ENCODE measurements at regions not wholly inside any gene's neighbourhood (a gene's known extent, or its start where the extent isn't known, plus 50 kb on each side); places are given as distances from the start of the nearest gene placed in this dataset.

GRCh38 chr11:130779267-130779666 lies 137.0 kb downstream of the SNX19 start:
- Histone ChIP-seq H3K4me3 (replicated peaks; ENCODE audit: insufficient read depth, low read length) (no peak overlapping the region), H3K27me3 (ENCODE audit: insufficient read depth, poor library complexity, severe bottlenecking) (peaks cover 4% of the 10 kb centered on the region), H3K27ac (replicated peaks) (no peak overlapping the region)
- TF ChIP-seq REST (IDR thresholded peaks at IDR 0.05; ENCODE audit: insufficient replicate concordance, low read depth), result no peak
- TF ChIP-seq GABPA (IDR thresholded peaks at IDR 0.05; ENCODE audit: low read depth), result no peak
- no peak for TF ChIP-seq SPI1 (IDR thresholded peaks at IDR 0.05; ENCODE audit: borderline replicate concordance, low read depth)
- no peak for TF ChIP-seq POLR2AphosphoS5 (IDR thresholded peaks at IDR 0.05; ENCODE audit: low read depth)
- no peak for TF ChIP-seq CTCF (IDR thresholded peaks at IDR 0.05; ENCODE audit: insufficient read depth, low read length)
- DNase-seq (ENCODE audit: low read depth in 1 of 2, low spot score in 1 of 2), result no peak

- Histone ChIP-seq H3K4me3 (replicated peaks; ENCODE audit: insufficient read depth, low read length) (no peak overlapping the region), H3K27ac (replicated peaks) (no peak overlapping the region), H3K27me3 (ENCODE audit: insufficient read depth, poor library complexity, severe bottlenecking) (peaks cover 4% of the 10 kb centered on the region)
- DNase-seq (ENCODE audit: low read depth in 1 of 2, low spot score in 1 of 2), result no peak
- TF ChIP-seq REST (IDR thresholded peaks at IDR 0.05; ENCODE audit: insufficient replicate concordance, low read depth) (no peak), GABPA (IDR thresholded peaks at IDR 0.05; ENCODE audit: low read depth) (no peak), CTCF (IDR thresholded peaks at IDR 0.05; ENCODE audit: insufficient read depth, low read length) (no peak), SPI1 (IDR thresholded peaks at IDR 0.05; ENCODE audit: borderline replicate concordance, low read depth) (no peak), POLR2AphosphoS5 (IDR thresholded peaks at IDR 0.05; ENCODE audit: low read depth) (no peak)
These were observed 136.3 kb downstream of the SNX19 start for GRCh38 chr11:130779943-130780342.

GRCh38 chr11:130780437-130780836 lies 135.8 kb downstream of the SNX19 start:
- Histone ChIP-seq H3K27me3 (ENCODE audit: insufficient read depth, poor library complexity, severe bottlenecking) (peaks cover 4% of the 10 kb centered on the region), H3K4me3 (replicated peaks; ENCODE audit: insufficient read depth, low read length) (no peak overlapping the region), H3K27ac (replicated peaks) (no peak overlapping the region)
- DNase-seq (ENCODE audit: low read depth in 1 of 2, low spot score in 1 of 2), result no peak
- TF ChIP-seq REST (IDR thresholded peaks at IDR 0.05; ENCODE audit: insufficient replicate concordance, low read depth) (no peak), CTCF (IDR thresholded peaks at IDR 0.05; ENCODE audit: insufficient read depth, low read length) (no peak), POLR2AphosphoS5 (IDR thresholded peaks at IDR 0.05; ENCODE audit: low read depth) (no peak), SPI1 (IDR thresholded peaks at IDR 0.05; ENCODE audit: borderline replicate concordance, low read depth) (no peak), GABPA (IDR thresholded peaks at IDR 0.05; ENCODE audit: low read depth) (no peak)
